ENCODE measurements at regions not wholly inside any gene's neighbourhood (a gene's known extent, or its start where the extent isn't known, plus 50 kb on each side); places are given as distances from the start of the nearest gene placed in this dataset.

- TF ChIP-seq CTCF (optimal IDR thresholded peaks at IDR 0.05 in 1 of 3, IDR thresholded peaks at IDR 0.05 in 1 of 3, conservative IDR thresholded peaks at IDR 0.05 in 1 of 3; ENCODE audit: extremely low read depth in 1 of 3, insufficient read depth in 2 of 3, low read length in 3 of 3): no peak
- no peak for TF ChIP-seq EZH2 (IDR thresholded peaks at IDR 0.05; ENCODE audit: low read length)
Observed at GRCh38 chr5:57559110-57559635, 76.6 kb upstream of the ACTBL2 start.
